ENCODE measurements at regions not wholly inside any gene's neighbourhood (a gene's known extent, or its start where the extent isn't known, plus 50 kb on each side); places are given as distances from the start of the nearest gene placed in this dataset.

- no peak overlapping the region for H3K4me3 ChIP-seq
- H3K9me3 ChIP-seq: no peaks in the 10 kb centered on the region
- DNase-seq (no peak), ATAC-seq (no peak)
- no peaks in the 10 kb centered on the region for H3K4me1 ChIP-seq
- H3K27me3 ChIP-seq (ENCODE audit: low read depth): no peaks in the 10 kb centered on the region
- H3K27ac ChIP-seq: no peak overlapping the region
- intact Hi-C loops (cut with DNase I): no loop called here
- TF ChIP-seq CTCF (IDR thresholded peaks at IDR 0.05): no peak
- H3K36me3 ChIP-seq: no peaks in the 10 kb centered on the region
These were observed 987.0 kb upstream of the MAP3K7 start for GRCh38 chr6:91573826-91574416.

GRCh38 chr6:91572878-91573277 is 986.0 kb upstream of the MAP3K7 start:
- intact Hi-C loops (cut with DNase I): no loop called here
- ATAC-seq: no peak
- Histone ChIP-seq H3K4me1 (no peaks in the 10 kb centered on the region), H3K4me3 (no peak overlapping the region), H3K27me3 (ENCODE audit: low read depth) (no peaks in the 10 kb centered on the region), H3K9me3 (no peaks in the 10 kb centered on the region), H3K36me3 (no peaks in the 10 kb centered on the region), H3K27ac (no peak overlapping the region)
- no peak for DNase-seq
- no peak for TF ChIP-seq CTCF (IDR thresholded peaks at IDR 0.05)

- no peaks in the 10 kb centered on the region for H3K36me3 ChIP-seq
These were observed 982.2 kb upstream of the MAP3K7 start for GRCh38 chr6:91569071-91569470.

GRCh38 chr6:91566467-91566866 is 979.6 kb upstream of the MAP3K7 start:
- Histone ChIP-seq H3K4me1 (no peaks in the 10 kb centered on the region), H3K9me3 (no peaks in the 10 kb centered on the region), H3K36me3 (no peaks in the 10 kb centered on the region), H3K27ac (no peak overlapping the region), H3K27me3 (ENCODE audit: low read depth) (no peaks in the 10 kb centered on the region), H3K4me3 (no peak overlapping the region)
- no peak for TF ChIP-seq CTCF (IDR thresholded peaks at IDR 0.05)
- ATAC-seq: no peak
- no peak for DNase-seq
- intact Hi-C loops (cut with DNase I): no loop called here

More at GRCh38 chr6:91569071-91569470, 982.2 kb upstream of the MAP3K7 start:
- ATAC-seq (no peak), DNase-seq (no peak)
- Histone ChIP-seq H3K27me3 (ENCODE audit: low read depth) (no peaks in the 10 kb centered on the region), H3K27ac (no peak overlapping the region), H3K9me3 (no peaks in the 10 kb centered on the region), H3K4me3 (no peak overlapping the region), H3K4me1 (no peaks in the 10 kb centered on the region)
- intact Hi-C loops (cut with DNase I): no loop called here
- no peak for TF ChIP-seq CTCF (IDR thresholded peaks at IDR 0.05)

- Histone ChIP-seq H3K4me3 (no peak overlapping the region), H3K27me3 (ENCODE audit: low read depth) (no peaks in the 10 kb centered on the region), H3K9me3 (peaks cover 7% of the 10 kb centered on the region), H3K4me1 (no peaks in the 10 kb centered on the region), H3K27ac (no peak overlapping the region), H3K36me3 (no peaks in the 10 kb centered on the region)
- ATAC-seq (no peak), DNase-seq (no peak)
- intact Hi-C loops (cut with DNase I): no loop called here
- no peak for TF ChIP-seq CTCF (IDR thresholded peaks at IDR 0.05)
These were observed 978.3 kb upstream of the MAP3K7 start for GRCh38 chr6:91565207-91565606.

All from lower lobe of right lung (tissue), 2 donors.